NCI-H2196 (cell line): ENCODE measurements at regions not wholly inside any gene's neighbourhood (a gene's known extent, or its start where the extent isn't known, plus 50 kb on each side); places are given as distances from the start of the nearest gene placed in this dataset.
"Not testable (repeated sequence)": the region's sequence is repeated elsewhere in the genome, so short reads cannot be mapped to it uniquely, and the experiment has no call there.

Source experiments
- DNase-seq: peaks from one replicate; lab custom pipeline; 2025; ENCODE audit not compliant: unreplicated experiment; lab: John Stamatoyannopoulos, UW

GRCh38 chr3:191078913-191079312, 120.1 kb upstream of the OSTN start:
- not testable (repeated sequence) for DNase-seq

DNA sequence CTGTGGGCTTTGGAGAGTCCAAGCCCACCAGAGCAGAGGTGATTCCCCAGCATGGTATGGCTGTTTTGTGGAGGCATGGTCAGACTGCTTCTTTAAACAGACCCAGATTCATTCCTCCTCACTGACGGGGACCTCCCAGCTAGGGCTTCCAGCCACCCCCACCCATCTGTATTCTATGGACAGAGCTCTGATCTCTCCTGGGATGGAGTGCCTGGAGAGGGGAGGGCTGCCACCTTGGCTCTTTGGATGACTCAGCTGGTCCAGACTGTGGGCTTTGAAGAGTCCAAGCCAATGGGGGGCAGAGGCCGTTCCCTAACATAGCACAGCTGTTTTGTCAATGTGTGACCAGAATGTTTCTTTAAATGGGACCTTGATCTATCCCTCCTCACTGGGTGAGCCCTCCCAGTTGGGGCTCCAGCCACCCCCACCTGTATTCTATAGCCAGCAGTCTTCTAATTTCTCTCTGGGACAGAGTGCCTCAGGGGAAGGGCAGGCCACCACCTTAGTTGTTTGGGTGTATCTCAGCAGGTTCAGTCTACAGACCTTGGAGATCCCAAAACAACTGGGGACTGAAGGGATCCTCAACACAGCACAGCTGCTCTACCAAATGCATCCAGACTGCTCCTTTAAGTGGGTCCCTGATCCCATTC, 122.0 kb upstream of the OSTN start:
- no peak for DNase-seq

DNA sequence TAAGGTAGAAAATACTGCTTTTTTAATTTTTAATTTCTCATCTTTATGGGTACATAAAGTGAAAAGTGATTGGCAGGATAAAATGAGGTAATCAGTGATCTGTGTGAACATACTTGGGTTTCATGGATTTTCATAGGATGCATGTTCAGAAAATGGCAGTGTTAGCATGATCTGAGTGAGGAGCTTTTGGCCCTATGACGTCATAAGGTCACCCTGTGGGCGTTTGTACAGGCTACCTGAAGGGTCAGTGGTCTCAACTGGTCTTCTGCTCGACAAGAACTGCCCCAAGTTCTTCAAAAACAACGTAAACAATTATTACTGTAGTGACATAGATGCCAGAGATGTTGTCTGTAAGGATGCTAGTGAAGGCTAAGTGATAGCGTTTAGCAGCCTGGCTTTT, 124.5 kb upstream of the OSTN start:
- DNase-seq: no peak

DNA sequence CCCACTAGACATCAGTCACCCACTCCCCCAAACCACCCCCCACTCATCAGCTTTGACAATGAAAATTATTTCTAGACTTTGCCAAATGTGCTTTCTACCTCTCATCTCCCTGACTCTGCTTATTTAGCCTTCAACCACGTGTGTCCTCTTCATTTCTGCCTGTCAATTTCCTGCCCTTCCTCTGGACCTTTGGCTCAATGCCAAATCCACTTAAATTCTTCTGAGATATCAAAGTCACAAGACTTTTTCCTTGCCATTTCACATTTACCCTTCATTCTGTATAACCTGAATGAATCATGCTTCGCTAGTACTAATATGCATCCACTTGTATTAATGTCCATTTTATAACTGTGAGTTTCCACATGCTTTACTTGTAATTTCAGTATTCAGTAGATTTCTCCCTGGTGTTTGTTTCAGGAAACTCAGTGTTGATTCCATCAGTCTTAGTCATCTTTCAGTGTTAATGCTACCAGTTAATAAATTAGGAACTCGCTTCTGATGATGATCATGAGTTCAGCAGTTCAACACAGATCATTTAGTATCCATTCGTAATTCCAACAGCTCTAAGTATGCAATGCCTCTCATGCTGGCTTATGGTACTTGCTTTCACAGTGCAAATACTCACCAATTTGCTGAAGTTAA, 128.2 kb upstream of the OSTN start:
- DNase-seq: no peak

- no peak for DNase-seq
Observed at GRCh38 chr3:191070201-191070600, 128.8 kb upstream of the OSTN start.

DNA sequence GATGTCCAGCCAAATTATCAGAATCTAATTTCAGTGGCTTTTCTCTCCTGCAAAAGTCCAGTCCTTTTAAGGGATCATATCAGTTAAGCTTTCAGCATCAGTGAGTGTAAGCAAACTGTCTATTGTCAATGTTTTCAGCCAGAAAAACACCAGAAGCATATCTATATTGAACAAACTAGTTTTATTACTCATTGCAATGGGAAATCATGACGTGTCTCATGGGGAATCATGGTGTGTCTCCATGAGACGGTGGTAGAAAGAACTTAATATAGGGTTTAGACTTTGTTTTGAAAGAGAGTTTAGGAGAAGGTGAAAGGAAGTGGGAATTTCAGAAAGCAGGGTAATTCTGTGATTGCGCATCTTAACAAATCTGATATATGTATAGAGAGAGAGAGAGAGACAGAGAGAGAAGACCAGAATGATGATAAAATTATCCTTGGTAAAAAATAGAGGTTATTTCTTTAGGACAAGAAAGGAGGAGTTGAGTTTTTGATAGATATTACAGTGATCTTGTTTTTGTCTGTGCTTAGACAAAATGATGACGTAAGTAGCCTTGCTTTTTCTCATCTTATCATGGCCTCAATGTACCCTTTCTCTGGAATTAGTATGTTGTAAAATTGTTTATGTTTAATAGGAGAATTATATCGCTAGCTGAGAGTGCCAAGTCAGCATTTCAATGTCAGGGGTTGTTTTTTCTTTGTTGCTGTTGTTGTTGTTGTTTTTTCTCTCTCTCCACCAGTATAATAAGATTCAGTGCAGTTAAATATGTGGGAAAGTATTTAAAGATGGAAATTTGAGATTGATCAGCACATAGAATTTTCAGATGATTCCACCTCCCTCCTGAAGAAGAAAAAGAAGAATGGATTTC, 129.9 kb upstream of the OSTN start:
- DNase-seq: no peak

DNA sequence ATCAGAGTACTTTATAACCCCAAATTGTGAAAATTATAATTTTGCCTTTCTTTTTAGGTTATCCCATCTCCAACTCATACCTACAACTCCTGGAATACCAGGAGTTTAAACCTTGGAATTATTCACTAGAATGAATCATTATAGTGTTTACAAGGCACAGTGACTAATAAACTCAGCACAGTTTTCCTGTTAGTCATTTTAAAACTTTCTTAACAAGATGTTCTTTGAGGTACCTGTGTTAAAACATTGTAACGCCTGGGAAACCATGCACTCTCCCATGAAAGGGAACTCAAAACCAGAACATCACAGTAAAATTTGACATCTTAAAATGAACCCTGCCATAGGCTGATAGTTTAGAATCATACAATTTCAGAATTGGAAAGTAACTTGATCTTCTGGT, 132.4 kb upstream of the OSTN start:
- no peak for DNase-seq

GRCh38 chr3:191065181-191065805, 133.7 kb upstream of the OSTN start:
- DNase-seq: no peak

GRCh38 chr3:191051037-191051436, 148.0 kb upstream of the OSTN start:
- peak; percentile 55 for DNase-seq

DNA sequence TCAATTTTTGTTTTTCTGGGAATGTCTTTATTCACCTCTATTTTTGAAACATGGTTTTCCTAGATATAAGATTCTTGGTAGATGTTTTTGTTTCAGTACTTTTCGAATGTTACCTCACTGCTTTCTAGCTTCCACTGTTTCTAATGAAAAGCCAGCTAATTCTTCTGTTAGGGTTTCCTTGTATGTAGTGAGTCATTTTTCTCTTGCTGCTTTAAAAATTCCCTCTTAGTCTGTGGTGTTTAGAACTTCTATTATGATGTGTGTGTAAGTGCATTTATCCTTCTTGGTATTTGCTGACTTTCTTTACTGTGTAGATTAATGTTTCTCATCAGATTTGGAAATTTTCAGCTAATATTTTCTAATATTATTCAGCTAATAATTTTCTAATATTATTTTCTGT, 151.1 kb upstream of the OSTN start:
- no peak for DNase-seq

DNA sequence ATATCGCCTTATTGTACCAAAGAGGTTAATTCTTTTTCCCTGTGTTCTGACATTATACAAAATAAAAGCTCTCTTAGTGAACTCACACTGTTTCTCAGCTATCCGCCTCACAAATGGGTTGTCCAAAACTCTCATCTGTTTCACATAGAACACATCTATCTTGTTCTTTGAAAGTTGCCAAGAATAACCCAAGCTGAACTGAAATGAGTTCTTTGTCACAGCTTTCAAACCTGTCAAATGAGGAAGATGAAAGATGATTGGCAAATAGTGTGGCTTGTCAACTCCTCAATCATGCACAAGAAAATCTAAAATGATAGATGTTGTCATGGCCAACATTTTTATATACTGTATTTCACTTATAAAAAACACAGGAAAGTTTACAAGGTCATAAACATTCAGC, 168.1 kb upstream of the OSTN start:
- no peak for DNase-seq

- no peak for DNase-seq
Observed at GRCh38 chr3:191030491-191030890, 168.0 kb upstream of the GMNC start.

GRCh38 chr3:191026746-191027145, 164.3 kb upstream of the GMNC start:
- no peak for DNase-seq

DNA sequence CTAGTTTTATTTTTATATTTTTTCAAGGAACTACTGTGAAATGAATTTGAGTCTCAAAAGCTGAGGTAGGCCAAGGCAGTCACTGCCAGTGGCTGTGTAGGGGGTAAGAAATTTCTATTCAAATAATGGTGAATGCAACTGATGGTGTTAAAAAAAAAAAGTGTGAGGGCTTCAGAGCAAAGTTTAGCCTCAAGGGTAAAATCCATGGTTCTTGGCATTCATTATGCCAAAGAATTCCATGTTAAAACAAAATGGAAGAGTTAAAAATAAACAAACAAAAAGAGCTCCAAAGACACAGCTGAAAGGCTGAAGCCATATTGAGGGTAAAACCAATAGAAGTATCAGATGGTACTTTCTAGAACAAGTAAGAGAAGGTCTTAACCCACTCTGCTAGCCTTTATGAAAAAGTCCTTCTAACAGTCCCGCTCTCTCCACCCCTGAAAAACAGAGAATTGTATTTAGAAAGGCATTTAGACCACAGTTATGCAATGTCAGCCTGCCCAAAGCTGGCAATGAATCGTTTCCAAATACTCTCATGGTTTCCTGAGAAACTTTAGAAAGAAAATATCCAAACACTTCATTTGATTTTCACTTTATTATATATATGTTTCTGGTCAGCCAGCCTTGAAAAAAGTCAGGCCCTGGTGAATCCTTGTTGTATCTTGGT, 158.4 kb upstream of the GMNC start:
- DNase-seq: no peak

DNA sequence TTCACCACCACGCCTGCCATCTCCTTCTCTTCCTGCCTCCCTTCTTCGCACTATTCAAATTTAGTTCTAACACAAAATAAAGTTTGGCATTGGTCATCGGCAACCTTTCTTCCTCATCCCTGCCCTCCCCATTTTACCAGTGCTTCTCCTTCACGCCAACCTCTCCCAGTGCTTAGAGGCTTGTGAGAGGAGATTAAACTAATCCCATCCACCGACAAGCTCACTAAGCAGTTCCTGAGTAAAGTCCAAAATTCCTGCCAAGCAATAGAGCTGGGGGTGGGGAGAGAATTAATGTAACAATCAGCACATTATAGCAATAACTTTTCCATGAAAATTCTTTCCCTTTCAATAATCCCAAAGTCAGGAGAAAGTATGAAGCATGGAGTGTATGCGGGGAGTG, 157.4 kb upstream of the GMNC start:
- no peak for DNase-seq

DNA sequence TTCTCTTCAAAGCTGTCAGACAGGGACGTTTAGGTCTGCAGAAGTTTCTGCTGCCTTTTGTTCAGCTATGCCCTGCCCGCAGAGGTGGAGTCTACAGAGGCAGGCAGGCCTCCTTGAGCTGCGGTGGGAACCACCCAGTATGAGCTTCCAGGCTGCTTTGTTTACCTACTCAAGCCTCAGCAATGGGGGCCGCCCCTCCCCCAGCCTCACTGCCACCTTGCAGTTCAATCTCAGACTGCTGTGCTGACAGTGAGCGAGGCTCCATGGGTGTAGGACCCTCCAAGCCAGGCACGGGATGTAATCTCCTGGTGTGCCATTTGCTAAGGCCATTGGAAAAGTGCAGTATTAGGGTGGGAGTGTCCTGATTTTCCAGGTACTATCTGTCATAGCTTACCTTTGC, 153.5 kb upstream of the GMNC start:
- DNase-seq: not testable (repeated sequence)

- no peak for DNase-seq
Observed at GRCh38 chr3:191008074-191008473, 145.6 kb upstream of the GMNC start.

GRCh38 chr3:191005790-191006189, 143.3 kb upstream of the GMNC start:
- DNase-seq: no peak

GRCh38 chr3:191003742-191004141, 141.2 kb upstream of the GMNC start:
- DNase-seq: no peak

DNA sequence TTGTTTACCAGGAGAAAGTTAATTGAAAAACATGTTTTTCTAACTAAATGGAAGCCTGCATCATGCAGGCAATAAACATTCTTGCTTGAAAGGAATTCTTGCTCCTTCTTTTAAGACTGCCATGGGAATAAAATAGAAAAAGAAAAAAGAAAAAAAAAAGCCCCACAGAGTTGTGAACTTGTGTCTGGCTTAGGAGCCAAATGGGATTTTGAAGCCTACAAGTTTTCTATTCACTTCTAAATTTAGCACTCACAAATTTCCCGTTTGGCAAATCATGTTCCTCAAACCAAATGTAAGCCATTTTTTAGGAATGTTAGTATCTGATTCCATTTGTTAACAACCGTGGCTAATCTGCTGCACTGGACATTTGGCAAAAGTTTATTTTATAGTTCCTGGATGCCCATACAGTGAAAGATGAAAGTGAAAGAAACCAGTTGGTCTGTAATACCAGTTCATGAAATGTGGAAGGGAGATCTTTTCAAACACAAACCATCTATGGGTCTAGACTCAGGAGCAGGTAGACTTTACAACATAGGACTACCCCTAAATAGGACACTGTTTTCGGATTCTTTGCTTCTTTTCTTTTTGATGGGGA, 133.8 kb upstream of the GMNC start:
- DNase-seq: no peak

- DNase-seq: no peak
Observed at GRCh38 chr3:190995156-190995555, 132.7 kb upstream of the GMNC start.
